H1 (cell line): ENCODE measurements at regions not wholly inside any gene's neighbourhood (a gene's known extent, or its start where the extent isn't known, plus 50 kb on each side); places are given as distances from the start of the nearest gene placed in this dataset.

Source experiments
- CTCF ChIA-PET: fragments of 300-600 bp; sonication (Branson Sonifier 250); formaldehyde crosslinking; loops from one replicate; lab custom pipeline; 2021; ENCODE audit not compliant: partially characterized antibody; lab: Charles Lee
- POLR2A ChIA-PET: fragments of 300-600 bp; sonication (Branson Sonifier 250); formaldehyde crosslinking; loops from one replicate; lab custom pipeline; 2021; ENCODE audit warnings: inconsistent platforms; ENCODE audit not compliant: partially characterized antibody; lab: Charles Lee
- DNase-seq, 2 experiments: peaks; one replicate each; pipeline versions ENCODE4 v3.0.0 to v3.0.0-alpha.2; 2010 to 2022; ENCODE audit warnings: low spot score in 2 of 2, low read depth in 1 of 2, mixed read lengths in 1 of 2
- FAIRE-seq: peaks from 2 replicates; lab custom pipeline; 2011; peaks lifted over from hg19 to GRCh38; lab: Jason Lieb, UNC
- H2AFZ ChIP-seq: 2 replicates; pipeline ENCODE4 v1.8.1; 2012; ENCODE audit warnings: low read length, inconsistent platforms
- H2AK5ac ChIP-seq: 2 replicates; pipeline ENCODE4 v1.6.1; 2013; ENCODE audit warnings: low read depth, low read length
- H2BK120ac ChIP-seq: replicated peaks from 2 replicates; pipeline ENCODE3; 2013; ENCODE audit warnings: low read depth, low read length, inconsistent platforms
- H2BK12ac ChIP-seq: 2 replicates; pipeline ENCODE4 v1.6.1; 2013; ENCODE audit warnings: low read depth, low read length
- H2BK15ac ChIP-seq: 2 replicates; pipeline ENCODE4 v1.6.1; 2013; ENCODE audit warnings: low read length
- H2BK20ac ChIP-seq: 2 replicates; pipeline ENCODE4 v1.6.1; 2013; ENCODE audit warnings: low read length
- H2BK5ac ChIP-seq: 2 replicates; pipeline ENCODE4 v1.6.1; 2013; ENCODE audit warnings: low read depth, low read length
- H3K14ac ChIP-seq: 2 replicates; pipeline ENCODE4 v1.6.1; 2013; ENCODE audit warnings: inconsistent platforms; ENCODE audit not compliant: insufficient read length
- H3K18ac ChIP-seq: 2 replicates; pipeline ENCODE4 v1.6.1; 2013; ENCODE audit warnings: low read length; ENCODE audit errors: extremely low read depth
- H3K23ac ChIP-seq: 2 replicates; pipeline ENCODE4 v1.6.1; 2013; ENCODE audit warnings: inconsistent platforms; ENCODE audit not compliant: insufficient read length
- H3K23me2 ChIP-seq: 2 replicates; pipeline ENCODE4 v1.6.1; 2013; ENCODE audit warnings: low read depth, low read length
- H3K27ac ChIP-seq: 2 replicates; pipeline ENCODE4 v1.6.1; 2011; ENCODE audit warnings: low read depth, low read length, inconsistent platforms
- H3K27me3 ChIP-seq, 4 experiments: replicated peaks in 1 of 4; 1 replicate in 1 of 4; 2 replicates in 3 of 4; pipeline versions ENCODE4 v1.6.1 to v1.8.1; 2011 to 2013; ENCODE audit warnings: low read length in 3 of 4, mild to moderate bottlenecking in 3 of 4, inconsistent platforms in 2 of 4, mixed read lengths in 2 of 4, moderate library complexity in 1 of 4; ENCODE audit not compliant: control insufficient read depth in 3 of 4, insufficient read depth in 3 of 4; ENCODE audit errors: extremely low read depth in 1 of 4
- H3K36me3 ChIP-seq, 4 experiments: 2 replicates each; pipeline versions ENCODE4 v1.6.1 to v1.8.1; 2011 to 2013; ENCODE audit warnings: mild to moderate bottlenecking in 4 of 4, low read length in 3 of 4, moderate library complexity in 2 of 4, control low read depth in 1 of 4, inconsistent platforms in 1 of 4; ENCODE audit not compliant: insufficient read depth in 4 of 4, control insufficient read depth in 2 of 4
- H3K4ac ChIP-seq: replicated peaks from 2 replicates; pipeline ENCODE3; 2013; ENCODE audit warnings: low read length, low read depth, mixed read lengths, inconsistent platforms; ENCODE audit not compliant: insufficient read length
- H3K4me1 ChIP-seq, 4 experiments: replicated peaks in 1 of 4; 1 replicate in 1 of 4; 2 replicates in 3 of 4; pipeline versions ENCODE4 v1.6.1 to v1.8.1; 2011 to 2013; ENCODE audit warnings: low read length in 3 of 4, inconsistent platforms in 2 of 4, mixed read lengths in 1 of 4; ENCODE audit not compliant: insufficient read depth in 4 of 4, control insufficient read depth in 3 of 4
- H3K4me2 ChIP-seq, 2 experiments: 2 replicates each; pipeline versions ENCODE4 v1.6.1 to v1.8.1; 2011 to 2013; ENCODE audit warnings: low read depth in 2 of 2, low read length in 2 of 2, control low read depth in 1 of 2, inconsistent platforms in 1 of 2, mild to moderate bottlenecking in 1 of 2; ENCODE audit not compliant: insufficient read depth in 1 of 2
- H3K4me3 ChIP-seq, 4 experiments: fragments of 200-600, 300-600 bp in 1 of 4; sonication (generic), shearing (Covaris generic), sonication (Bioruptor Twin) in 1 of 4; 2 replicates each; pipeline versions ENCODE4 v1.5.1 to v1.8.1; 2011 to 2016; ENCODE audit warnings: low read length in 4 of 4, low read depth in 3 of 4, control low read depth in 2 of 4, inconsistent platforms in 2 of 4, mild to moderate bottlenecking in 2 of 4, mixed read lengths in 1 of 4, moderate library complexity in 1 of 4; ENCODE audit not compliant: insufficient read depth in 2 of 4; ENCODE audit errors: extremely low read depth in 1 of 4
- H3K56ac ChIP-seq: replicated peaks from 2 replicates; pipeline ENCODE3; 2013; ENCODE audit warnings: low read depth, mild to moderate bottlenecking, mixed read lengths, low read length, inconsistent platforms; ENCODE audit not compliant: insufficient read length
- H3K79me1 ChIP-seq: 2 replicates; pipeline ENCODE4 v1.6.1; 2013; ENCODE audit warnings: low read depth, low read length, control low read depth
- H3K79me2 ChIP-seq, 2 experiments: 2 replicates each; pipeline versions ENCODE4 v1.6.1 to v1.8.1; 2012 to 2013; ENCODE audit warnings: low read length in 2 of 2, mild to moderate bottlenecking in 2 of 2, inconsistent platforms in 1 of 2; ENCODE audit not compliant: insufficient read depth in 2 of 2, control insufficient read depth in 1 of 2
- H3K9ac ChIP-seq, 4 experiments: replicated peaks in 1 of 4; 1 replicate in 1 of 4; 2 replicates in 3 of 4; pipeline versions ENCODE4 v1.6.1 to v1.8.1; 2011 to 2013; ENCODE audit warnings: low read depth in 3 of 4, low read length in 3 of 4, control low read depth in 2 of 4, mild to moderate bottlenecking in 2 of 4, moderate library complexity in 2 of 4, inconsistent platforms in 1 of 4; ENCODE audit errors: extremely low read depth in 1 of 4
- H3K9me3 ChIP-seq, 2 experiments: 2 replicates each; pipeline versions ENCODE4 v1.6.1 to v1.8.1; 2012 to 2013; ENCODE audit warnings: mild to moderate bottlenecking in 2 of 2, moderate library complexity in 2 of 2, control low read depth in 1 of 2, inconsistent platforms in 1 of 2, low read depth in 1 of 2, low read length in 1 of 2, mixed read lengths in 1 of 2; ENCODE audit not compliant: insufficient read depth in 2 of 2
- H4K20me1 ChIP-seq, 2 experiments: replicated peaks in 1 of 2; 2 replicates each; pipeline versions ENCODE3 to v1.8.1; 2011 to 2013; ENCODE audit warnings: inconsistent platforms in 2 of 2, low read length in 2 of 2, mild to moderate bottlenecking in 1 of 2; ENCODE audit not compliant: insufficient read depth in 2 of 2, control insufficient read depth in 1 of 2
- H4K5ac ChIP-seq: 2 replicates; pipeline ENCODE4 v1.6.1; 2013; ENCODE audit warnings: low read length, low read depth, mixed read lengths, inconsistent platforms; ENCODE audit not compliant: insufficient read length
- H4K8ac ChIP-seq: 2 replicates; pipeline ENCODE4 v1.8.0; 2013; ENCODE audit warnings: mild to moderate bottlenecking, moderate library complexity, low read length, inconsistent platforms; ENCODE audit not compliant: insufficient read depth; ENCODE audit errors: extremely low read depth
- H4K91ac ChIP-seq: replicated peaks from 2 replicates; pipeline ENCODE3; 2013; ENCODE audit warnings: low read length, mixed read lengths, inconsistent platforms; ENCODE audit not compliant: insufficient read length
- CREB1 ChIP-seq: IDR thresholded peaks from 2 replicates; pipeline ENCODE4 v1.6.1; 2012; ENCODE audit warnings: inconsistent platforms
- EZH2 ChIP-seq: fragments of 200-600 bp; sonication (generic); IDR thresholded peaks from 2 replicates; pipeline ENCODE4 v1.7.1; 2012; ENCODE audit warnings: low read depth, mild to moderate bottlenecking, moderate library complexity, low read length, inconsistent platforms; ENCODE audit not compliant: severe bottlenecking
- GTF2F1 ChIP-seq: IDR thresholded peaks from 2 replicates; pipeline ENCODE4 v1.6.1; 2012; ENCODE audit warnings: low read depth, low read length, improper control_type of control experiment, borderline replicate concordance
- HDAC2 ChIP-seq, 2 experiments: fragments of 300-600 bp in 1 of 2; sonication (generic) in 1 of 2; IDR thresholded peaks; 2 replicates each; pipeline ENCODE4 v1.6.1; 2011 to 2012; ENCODE audit warnings: low read depth in 2 of 2, low read length in 2 of 2, mild to moderate bottlenecking in 2 of 2, moderate library complexity in 2 of 2, borderline replicate concordance in 1 of 2, inconsistent platforms in 1 of 2
- PHF8 ChIP-seq: fragments of 200-600 bp; sonication (generic); conservative IDR thresholded peaks from 2 replicates; pipeline ENCODE4 v1.7.1; 2012; ENCODE audit warnings: low read depth, mild to moderate bottlenecking, inconsistent platforms, low read length, moderate library complexity
- POLR2AphosphoS5 ChIP-seq: IDR thresholded peaks from 2 replicates; pipeline ENCODE4 v1.6.1; 2011; ENCODE audit warnings: low read depth, low read length
- SAP30 ChIP-seq: fragments of 300-600 bp; sonication (generic); IDR thresholded peaks from 2 replicates; pipeline ENCODE4 v1.7.1; 2012; ENCODE audit warnings: low read length, moderate library complexity, mild to moderate bottlenecking, inconsistent platforms; ENCODE audit not compliant: insufficient read depth, insufficient replicate concordance
- SRF ChIP-seq: IDR thresholded peaks from 2 replicates; pipeline ENCODE4 v1.6.1; 2011; ENCODE audit warnings: mild to moderate bottlenecking, low read depth, low read length, moderate library complexity
- TBP ChIP-seq: IDR thresholded peaks from 2 replicates; pipeline ENCODE4 v1.6.1; 2011; ENCODE audit warnings: low read depth, low read length, improper control_type of control experiment
- TCF12 ChIP-seq: IDR thresholded peaks from 2 replicates; pipeline ENCODE4 v1.6.1; 2011; ENCODE audit warnings: low read depth, mild to moderate bottlenecking, low read length
- TEAD4 ChIP-seq: IDR thresholded peaks from 2 replicates; pipeline ENCODE4 v1.6.1; 2012; ENCODE audit warnings: low read depth, low read length, inconsistent platforms, mixed read lengths
- WGBS, 2 experiments: shearing (Covaris generic) in 1 of 2; methylation state at CpG; one replicate each; pipeline versions ENCODE4 v1.1.6 to v1.1.7; 2013 to 2015; ENCODE audit warnings: low lambda C conversion rate in 2 of 2, mixed read lengths in 2 of 2, inconsistent platforms in 1 of 2, low coverage in 1 of 2, missing lambda C conversion rate in 1 of 2; ENCODE audit not compliant: insufficient replicate concordance in 2 of 2, insufficient coverage in 1 of 2, insufficient read length in 1 of 2; ENCODE audit errors: extremely low coverage in 1 of 2, missing lambda C conversion rate in 1 of 2; 5-methylcytosine and 5-hydroxymethylcytosine counted together
- TF ChIP-seq, protein P1 (sequence below): IDR thresholded peaks from 2 replicates; pipeline ENCODE4 v1.6.1; 2012; ENCODE audit warnings: inconsistent platforms

DNA sequence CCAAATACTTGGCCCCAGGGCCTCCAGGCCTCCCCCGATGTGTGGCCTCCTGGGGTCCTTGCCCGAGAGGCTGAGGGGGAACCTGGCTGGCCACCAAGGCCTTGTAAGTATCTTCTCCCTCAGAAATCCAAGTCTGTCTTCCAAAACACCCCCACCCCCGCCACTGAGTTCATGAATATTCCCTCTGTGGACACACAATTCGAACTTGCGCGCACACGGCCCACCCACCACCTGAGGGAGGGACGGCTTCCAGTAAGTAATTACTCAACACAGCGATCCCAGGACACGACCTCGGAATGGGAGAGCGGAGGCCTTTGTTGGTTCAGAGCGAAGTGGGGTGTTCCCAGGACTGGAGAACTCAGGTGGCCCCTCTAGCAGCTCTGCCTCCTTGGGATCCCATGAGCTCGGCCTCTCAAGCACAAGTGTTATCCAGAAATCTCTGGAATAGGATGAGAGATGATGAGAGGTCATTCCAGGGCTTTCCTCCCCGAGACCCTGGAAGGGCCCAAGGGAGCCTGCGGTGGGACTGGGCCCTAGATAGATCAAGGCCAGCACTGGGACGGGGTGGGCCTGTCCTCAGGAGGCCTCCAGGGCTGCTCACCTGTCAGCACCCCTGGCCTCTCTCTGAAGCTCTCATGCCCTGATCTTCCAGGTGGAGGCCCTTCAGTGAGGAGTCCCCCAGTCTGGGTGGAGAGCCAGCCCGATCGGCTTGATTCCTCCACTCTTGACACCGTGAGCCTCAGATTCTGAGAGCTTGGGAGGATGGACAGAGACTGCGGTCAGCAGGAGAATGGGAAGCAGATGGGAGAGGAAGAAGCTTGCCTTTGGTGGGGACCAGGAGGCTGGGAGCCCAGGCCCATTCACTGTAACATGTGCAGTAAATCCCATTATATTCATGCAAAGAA, 219.0 kb upstream of the RTL1 start:
- no peak overlapping the region for H3K56ac ChIP-seq
- H2BK120ac ChIP-seq = no peak overlapping the region
- no peak overlapping the region for H3K4me3 ChIP-seq
- H3K4me1 ChIP-seq = peaks cover 0 to 2% (median 0%) of the 10 kb centered on the region in 4 experiments; a peak in 1 of 7 replicates
- no peak overlapping the region for H2BK20ac ChIP-seq
- no peak overlapping the region for H3K4me2 ChIP-seq
- H3K4ac ChIP-seq = no peak overlapping the region
- POLR2A ChIA-PET = no interaction called here
- no peak overlapping the region for H3K23ac ChIP-seq
- no peak overlapping the region for H2BK12ac ChIP-seq
- H3K14ac ChIP-seq = no peak overlapping the region
- H2AK5ac ChIP-seq = no peak overlapping the region
- DNase-seq = peak in 1 of 2 experiments; percentile 28
- H3K36me3 ChIP-seq = no peaks in the 10 kb centered on the region
- H3K9ac ChIP-seq = no peak overlapping the region
- no peaks in the 10 kb centered on the region for H3K9me3 ChIP-seq
- H4K5ac ChIP-seq = no peak overlapping the region
- H2BK5ac ChIP-seq = no peak overlapping the region
- H4K8ac ChIP-seq = no peak overlapping the region
- H3K18ac ChIP-seq = no peak overlapping the region
- H2BK15ac ChIP-seq = no peak overlapping the region
- no peaks in the 10 kb centered on the region for H3K79me2 ChIP-seq
- CTCF ChIA-PET = interaction anchor here (1.5 kb wide), 1 partner anchor 90 kb away, joined by 3 read pairs; no protein-coding TSS in a partner anchor
- WGBS, 2 experiments = 97% methylated on average over 17 of the region's 21 CpGs; no CpG with 5 or more reads in 1 of the 2 experiments
- no peaks in the 10 kb centered on the region for H4K20me1 ChIP-seq
- no peak overlapping the region for H3K27ac ChIP-seq
- H3K79me1 ChIP-seq = no peaks in the 10 kb centered on the region
- no peak for FAIRE-seq
- H3K23me2 ChIP-seq = peaks cover 5% of the 10 kb centered on the region; the same call in 1 of the 2 replicates
- no peaks in the 10 kb centered on the region for H3K27me3 ChIP-seq
- H2AFZ ChIP-seq = no peak overlapping the region
- H4K91ac ChIP-seq = no peak overlapping the region
- TF ChIP-seq SAP30 = no peak
- TF ChIP-seq, protein P1, sequence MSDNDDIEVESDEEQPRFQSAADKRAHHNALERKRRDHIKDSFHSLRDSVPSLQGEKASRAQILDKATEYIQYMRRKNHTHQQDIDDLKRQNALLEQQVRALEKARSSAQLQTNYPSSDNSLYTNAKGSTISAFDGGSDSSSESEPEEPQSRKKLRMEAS = no peak
- no peak for TF ChIP-seq POLR2AphosphoS5
- TF ChIP-seq CREB1 = no peak
- TF ChIP-seq TCF12 = no peak
- TF ChIP-seq HDAC2 (IDR thresholded peaks at IDR 0.05; ENCODE audit: borderline replicate concordance in 1 of 2, low read depth in 2 of 2, low read length in 2 of 2) = no peak
- TF ChIP-seq PHF8 = no peak
- TF ChIP-seq TEAD4 = no peak
- TF ChIP-seq GTF2F1 = no peak
- TF ChIP-seq TBP = no peak
- TF ChIP-seq EZH2 = no peak
- no peak for TF ChIP-seq SRF
